Amniotic epithelial cell (primary cell): ENCODE measurements at regions not wholly inside any gene's neighbourhood (a gene's known extent, or its start where the extent isn't known, plus 50 kb on each side); places are given as distances from the start of the nearest gene placed in this dataset.

Experiments used
- DNase-seq: peaks from one replicate; pipeline ENCODE4 v3.0.0-alpha.2; 2010; ENCODE audit warnings: low read depth

DNA sequence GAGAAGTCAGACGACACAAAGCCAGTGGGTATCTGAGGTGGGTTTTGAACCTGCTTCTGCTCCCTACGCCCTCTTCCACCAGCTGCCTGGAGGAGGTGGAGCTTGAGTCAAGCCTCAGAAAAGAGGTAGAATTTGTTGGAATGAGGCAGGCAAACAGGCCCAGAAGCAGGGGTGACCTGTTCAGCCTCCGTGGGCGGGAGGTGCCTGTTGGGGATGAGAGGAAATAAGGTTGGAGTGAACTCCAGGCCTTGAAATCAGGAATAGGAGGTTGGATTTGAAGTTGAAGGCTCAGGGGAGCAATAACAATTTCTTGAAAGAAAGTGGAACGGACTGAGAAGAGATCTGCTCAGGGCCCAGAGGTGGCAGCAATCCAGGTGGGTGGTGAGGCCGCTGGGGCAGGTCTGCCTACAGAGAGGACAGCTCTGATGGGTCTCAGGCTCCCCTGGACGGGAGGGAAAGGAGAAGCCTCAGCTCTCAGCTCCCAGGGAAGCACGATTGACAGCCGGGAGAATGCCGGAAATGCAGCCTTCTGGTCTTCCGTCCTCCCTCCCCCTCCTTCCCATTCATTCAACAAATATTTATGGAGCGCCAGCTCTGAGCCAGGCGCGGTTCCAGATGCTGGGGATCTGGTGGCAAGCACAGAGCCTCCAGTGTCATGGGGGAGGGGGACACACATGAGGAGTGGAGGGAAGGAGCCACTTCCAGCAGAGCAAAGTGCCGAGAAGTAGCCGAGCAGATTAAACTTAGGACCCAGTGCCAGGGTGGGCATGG lies 61.9 kb upstream of the CIBAR2 start:
- peak; percentile 84 for DNase-seq

DNA sequence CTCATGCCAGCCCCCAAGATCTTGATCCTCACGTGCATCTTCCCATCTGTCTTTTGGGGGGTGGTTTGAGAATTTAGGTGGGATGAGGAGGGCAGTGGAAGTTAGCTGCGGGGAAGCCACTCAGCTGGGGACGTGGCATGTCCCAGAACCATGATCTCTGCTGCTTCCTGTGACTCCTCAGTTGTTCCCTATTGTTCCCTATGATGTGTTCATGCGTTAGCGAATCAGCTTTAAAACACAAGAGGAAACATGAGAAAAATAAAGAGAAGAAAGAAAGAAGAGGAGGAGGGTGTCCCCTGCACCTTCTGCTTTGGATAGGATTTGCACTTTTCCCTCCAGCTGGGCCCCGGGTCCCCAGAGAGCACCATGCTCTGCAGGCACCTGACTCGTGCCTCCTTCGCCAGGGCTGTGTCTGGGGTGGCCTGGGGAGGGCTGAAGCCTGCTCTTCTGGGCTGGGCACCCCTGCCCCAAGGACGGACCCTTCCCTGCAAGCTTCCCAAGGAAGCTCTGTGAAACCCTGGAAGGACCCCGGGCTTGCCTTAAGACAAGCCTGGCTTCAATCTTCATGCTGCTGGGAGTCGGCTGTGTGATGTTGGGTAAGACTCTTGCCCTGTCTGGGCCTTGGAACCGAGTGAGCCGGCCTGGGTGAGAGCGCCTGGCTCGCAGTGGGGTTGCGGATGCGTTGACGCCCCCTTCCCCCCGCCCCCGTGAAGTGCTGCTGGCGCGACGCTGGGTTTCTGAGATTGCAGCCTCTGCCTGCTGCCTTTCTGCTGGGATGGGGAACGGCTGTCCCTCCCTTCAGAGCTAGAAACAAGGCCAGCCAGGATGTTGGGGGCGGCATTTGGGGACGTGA lies 62.8 kb upstream of the CIBAR2 start:
- DNase-seq = no peak

DNA sequence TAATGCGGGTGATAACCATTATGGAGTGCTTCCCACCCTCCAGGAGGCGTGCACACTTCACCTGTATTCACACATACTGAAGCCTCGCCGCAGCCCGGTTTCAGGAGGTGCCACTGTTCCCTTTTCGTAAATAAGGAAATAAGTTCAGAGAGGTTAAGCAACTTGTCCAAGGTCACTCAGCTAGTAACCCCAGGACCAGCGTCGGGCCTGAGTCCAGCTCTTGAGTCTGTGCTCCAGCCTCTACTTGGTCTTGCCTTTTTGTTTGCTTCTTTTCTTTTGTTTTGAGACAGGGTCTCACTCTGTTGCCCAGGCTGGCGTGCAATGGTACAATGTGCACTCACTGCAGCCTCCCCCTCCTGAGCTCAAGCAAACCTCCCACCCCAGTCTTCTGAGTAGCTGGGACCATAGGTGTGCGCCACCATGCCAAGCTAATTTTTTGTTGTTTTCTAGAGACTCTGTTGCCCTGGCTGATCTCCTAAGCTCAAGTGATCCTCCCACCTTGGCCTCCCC lies 63.5 kb upstream of the CIBAR2 start:
- DNase-seq = no peak

DNA sequence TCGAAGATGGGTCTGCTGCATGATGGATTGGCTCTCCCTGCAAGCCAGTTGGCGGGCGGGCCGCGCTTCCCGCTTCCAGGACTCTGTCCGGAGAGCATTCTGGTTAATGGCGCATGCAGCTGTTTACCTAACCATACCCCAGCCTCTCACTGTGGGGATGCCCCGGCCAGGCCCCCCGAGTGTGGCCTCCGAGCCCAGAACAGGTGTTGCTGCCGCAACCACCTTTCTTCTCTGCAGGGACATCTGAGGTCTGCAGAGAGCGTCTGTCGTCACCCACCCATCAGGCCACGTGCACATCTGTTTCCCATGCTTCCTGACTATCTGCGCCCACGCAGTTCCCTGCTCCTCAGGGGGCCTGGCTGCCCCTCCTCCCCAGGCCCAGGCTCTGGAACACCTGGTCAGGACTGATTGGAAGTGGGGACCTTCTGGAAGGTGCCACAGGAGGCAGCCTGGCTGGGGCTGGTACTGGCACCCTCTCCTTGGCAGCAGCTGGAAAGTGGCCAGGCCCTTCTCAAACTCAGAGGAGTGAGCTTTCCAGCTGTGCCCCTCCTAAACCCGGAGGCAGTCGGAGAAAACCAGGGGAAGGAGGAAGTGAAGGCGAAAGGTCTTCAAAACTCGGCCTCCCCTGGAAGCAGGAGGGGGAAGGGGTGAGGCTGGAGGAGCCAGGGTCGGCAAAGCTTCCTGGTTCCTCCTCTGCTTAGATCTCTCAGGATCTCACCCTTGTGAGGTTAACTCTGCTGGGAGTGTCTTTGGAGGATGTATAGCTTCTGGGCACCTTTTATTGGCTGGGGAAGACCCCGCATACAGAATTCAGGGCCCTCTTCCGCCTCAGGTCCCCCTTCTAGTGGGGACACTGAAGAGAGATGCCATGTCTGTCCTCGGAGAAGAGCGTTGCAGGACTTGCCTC lies 64.5 kb upstream of the CIBAR2 start:
- DNase-seq = no peak

DNA sequence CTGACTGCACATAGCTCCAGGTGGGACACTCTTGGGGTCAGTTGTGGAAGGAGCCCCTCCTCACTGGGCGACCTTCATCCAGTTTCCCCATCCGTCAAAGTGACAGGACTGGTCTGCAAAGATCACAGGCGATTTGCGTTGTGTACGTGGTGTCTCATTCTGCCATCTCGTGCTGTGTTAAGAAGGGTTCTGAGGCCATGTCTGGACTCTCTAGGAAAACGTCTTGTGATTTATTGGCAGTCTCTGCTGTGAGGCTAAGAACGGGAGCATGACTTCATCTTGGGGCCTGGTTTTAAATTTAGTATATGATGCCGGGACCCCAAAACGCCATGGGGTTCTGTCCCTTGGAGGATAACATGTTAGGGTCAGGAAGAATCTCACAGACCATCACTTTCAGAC lies 65.2 kb upstream of the CIBAR2 start:
- no peak for DNase-seq

DNA sequence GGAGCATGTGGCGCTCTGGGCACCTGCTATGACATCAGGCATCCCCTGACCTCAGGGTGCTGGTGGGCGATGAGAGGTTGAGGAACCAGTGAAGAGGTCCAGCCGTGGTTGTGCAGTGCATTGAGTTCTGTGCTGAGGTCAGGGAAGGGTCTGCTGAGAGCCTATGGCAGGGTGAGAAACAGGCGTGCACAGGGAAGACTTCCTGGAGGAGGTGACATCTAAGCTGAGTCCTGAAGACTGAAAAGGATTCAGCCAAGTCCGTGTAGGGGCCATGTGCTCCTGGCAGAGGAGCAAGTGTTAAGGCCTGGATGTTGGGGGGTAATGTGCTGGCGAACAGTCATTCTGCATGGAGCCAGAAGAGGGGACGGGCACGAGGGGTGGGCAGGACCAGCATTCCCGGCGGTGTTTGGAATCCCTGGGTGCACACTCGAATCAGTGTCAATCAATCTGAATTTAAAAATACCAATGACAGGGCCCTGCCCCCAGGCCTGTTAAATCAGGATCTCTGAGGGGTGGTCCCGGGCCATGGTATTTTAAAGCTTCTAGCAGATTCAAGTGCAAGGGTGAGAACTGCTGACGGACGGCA lies 65.8 kb upstream of the CIBAR2 start:
- DNase-seq = no peak

DNA sequence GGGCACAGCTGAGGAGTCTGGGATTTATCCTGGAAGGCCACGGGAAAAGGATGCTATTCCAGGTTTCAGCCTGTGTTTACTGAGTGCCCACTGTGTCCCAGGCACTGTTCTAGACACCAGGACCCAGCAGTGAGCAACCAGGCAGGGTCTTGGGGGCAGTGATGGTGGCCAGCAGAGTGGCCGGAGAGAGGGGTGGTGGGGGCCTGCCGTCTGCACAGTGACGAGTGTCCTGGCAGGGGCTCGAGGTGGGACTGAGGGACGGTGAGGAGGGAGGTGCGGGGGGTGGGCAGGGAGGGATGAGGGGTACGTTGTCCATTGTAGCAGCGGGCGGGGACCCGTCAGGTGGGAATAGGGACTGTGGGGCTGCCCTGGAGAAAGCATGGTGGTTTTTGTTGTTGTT lies 66.3 kb upstream of the CIBAR2 start:
- DNase-seq = no peak

DNA sequence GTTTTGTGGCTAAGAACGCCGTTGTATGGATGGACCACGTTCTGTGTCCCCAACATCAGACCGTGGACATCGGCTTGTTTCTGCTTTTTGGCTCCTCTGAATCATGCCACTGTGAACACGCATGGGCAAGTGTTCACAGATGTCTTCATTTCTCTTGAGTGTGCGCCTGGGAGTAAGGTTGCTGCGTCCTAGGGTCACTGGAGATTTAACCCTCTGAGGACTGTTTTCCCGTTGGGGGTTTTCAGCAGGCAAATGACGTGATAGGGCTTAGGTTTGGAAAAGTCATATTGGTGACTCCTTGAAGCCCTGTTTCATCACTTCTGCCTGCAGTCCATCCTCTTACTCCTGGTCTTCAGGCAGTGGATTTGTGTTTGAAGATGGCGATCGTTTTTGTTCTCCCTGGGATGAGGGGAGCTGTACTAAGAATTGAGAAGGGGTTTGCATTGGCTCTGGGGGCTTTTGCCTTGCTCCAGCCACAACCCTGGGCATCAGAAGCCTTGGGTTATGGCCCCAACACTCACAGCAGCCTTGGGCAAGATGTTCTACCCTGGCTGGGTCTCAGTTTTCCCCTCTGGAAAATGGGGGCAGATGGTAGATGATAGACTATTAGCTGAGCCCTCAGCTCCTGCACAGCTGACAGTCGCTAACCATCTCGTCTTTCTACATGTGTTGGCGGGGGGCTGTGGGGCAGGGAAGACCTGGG lies 67.2 kb upstream of the CIBAR2 start:
- DNase-seq = no peak

DNA sequence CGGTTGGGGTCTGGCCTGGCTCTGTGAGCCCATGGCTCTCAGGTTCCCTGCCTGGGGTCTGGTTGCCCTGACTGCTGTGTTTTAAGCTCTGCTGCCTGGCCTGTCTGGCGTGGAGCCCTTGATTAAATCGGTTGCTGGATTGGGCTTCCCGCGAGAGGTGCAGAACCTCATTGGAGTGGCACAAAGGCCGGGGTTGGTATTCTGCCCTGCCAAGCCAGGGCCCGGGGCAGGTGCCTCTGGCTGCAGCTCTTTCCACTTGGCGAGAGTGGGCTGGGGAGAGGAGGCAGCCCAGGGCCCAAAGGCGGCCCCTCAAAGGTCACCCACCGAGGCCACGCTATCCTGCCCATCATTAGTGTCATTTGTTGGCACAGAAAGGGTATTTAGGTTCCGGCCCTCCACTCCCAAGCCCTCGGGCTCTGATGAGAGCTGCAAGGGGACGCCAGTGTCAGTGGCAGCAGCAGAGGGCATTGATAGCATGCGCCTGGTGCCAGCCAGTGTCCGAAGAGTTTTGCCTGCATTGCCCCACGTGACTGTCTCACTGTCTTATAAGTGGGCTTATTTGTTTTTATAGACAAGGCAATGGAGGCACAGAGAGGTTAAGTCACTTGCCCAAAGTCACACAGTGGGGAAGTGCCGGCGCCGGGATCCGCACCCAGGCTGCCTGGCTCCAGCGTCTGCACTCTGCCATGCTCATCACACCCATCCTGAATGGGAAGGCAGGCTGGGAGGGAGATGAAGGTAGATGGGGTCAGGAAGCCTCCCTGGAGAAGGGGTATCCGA lies 68.0 kb upstream of the CIBAR2 start:
- no peak for DNase-seq

DNA sequence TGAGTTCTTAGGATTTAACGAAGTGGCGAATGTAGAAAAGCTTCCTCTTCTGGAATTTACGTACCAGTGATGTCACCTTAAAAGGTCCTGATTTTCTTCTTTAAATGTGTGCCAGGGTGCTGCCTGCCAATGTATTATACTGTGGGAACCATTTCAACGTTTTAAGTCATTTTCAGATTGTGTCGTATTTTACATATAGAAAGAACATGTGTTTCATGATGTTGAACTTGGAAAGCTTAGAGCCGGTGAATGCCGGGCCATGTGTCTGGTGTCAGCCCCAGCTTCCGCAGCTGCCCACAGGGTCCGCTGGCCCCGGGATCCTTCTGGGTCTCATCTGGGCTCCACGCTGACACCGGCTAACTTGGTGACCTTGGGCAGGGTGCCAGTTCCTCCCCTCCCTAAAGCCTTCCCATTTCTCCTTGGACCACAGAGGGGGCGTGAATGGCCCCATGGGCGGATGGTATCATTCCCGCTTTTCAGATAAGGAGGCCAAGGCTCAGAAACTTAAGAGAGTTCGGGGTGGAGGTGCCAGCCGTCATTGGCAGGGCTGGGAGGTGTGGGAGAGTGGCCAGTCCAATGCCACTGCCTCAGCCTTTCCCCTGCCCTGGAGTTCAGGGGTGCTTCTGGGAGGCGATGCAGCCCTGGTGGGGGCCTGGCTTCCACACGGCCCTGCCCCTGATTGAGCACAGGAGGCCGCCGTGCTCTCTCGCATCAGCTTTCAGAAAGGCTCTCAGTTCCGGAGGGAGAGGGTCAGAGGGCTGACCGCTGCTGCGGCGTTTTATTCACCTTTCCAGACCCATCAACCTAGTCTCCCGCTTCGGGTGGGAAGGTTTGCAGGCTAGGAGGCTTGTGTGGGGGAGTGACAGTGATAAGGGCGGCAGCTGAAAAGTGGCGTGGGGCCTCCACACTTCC lies 68.8 kb upstream of the CIBAR2 start:
- DNase-seq = no peak

DNA sequence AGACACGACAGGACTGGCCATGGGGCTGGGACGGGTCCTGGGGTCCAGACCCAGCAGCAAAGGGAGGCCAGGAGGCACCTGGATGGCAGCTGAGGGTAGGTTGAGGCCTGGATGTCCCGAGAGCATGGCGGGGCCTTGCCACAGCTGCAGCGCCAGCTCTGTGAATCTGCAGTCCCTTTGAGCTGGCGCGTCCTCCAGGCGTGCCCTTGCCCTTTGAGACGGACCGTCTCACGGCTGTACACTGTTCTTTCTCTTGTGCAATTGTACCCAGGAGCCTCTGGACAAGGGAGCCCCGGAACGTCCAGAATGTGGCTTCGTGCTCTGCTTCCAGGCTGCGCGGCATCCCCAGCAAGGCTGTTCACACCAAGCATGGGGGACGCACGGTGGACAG lies 69.5 kb upstream of the CIBAR2 start:
- no peak for DNase-seq

DNA sequence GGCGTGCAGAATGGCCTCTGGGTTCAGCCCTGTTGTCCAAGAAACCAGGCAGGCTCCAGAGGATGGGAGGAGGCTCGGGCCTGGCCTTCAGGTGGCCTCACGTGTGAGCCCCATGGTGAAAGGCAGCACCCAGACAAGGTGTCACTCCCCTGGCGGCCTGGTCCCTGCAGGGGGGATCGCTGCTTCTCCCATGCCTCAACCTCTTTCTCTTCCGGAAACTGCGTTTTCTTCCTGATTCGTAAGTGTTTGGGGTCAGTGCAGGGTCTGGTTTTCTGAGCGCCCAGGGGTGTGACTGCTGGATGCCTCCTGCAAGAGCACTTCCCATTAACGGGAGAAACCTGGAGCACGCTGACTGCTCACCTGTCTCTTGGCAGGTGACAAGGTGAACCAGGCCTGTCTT lies 70.0 kb upstream of the CIBAR2 start:
- no peak for DNase-seq

DNA sequence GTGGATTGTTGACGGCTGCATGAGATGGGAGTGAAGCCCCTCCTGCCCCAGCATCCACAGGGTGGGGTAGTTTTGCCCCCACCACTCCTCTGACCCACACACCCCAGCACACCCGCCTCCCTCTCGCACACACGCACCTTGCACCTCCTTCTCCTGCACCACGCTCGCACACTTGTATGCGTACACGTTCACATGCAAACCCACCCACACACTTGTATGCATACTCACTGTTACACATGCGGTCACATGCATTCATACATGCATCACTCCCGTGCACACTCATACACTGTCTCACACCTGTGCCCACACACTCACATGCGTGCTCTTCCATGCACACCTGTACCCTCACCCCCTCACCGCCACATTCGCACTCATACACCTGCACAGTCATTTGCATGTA lies 70.5 kb upstream of the CIBAR2 start:
- no peak for DNase-seq

DNA sequence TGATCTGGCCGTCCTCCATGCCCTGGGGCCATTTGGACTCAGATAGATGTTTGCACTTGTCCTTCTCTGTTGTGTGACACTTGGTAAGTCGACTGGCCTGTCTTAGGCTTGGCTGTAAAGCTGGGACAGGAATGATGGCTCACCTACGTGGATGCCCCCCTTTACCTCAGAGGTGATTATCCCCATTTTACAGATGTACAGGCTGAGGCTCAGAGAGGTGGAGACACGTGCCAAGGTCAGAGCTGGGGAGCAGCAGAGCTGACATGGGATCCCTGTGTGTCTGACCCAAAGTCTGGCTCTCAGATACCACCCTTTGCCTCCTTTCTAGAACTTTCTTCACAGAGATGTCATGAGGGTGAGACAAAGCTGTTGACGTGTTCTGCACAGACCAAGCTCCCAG lies 71.3 kb upstream of the CIBAR2 start:
- no peak for DNase-seq

DNA sequence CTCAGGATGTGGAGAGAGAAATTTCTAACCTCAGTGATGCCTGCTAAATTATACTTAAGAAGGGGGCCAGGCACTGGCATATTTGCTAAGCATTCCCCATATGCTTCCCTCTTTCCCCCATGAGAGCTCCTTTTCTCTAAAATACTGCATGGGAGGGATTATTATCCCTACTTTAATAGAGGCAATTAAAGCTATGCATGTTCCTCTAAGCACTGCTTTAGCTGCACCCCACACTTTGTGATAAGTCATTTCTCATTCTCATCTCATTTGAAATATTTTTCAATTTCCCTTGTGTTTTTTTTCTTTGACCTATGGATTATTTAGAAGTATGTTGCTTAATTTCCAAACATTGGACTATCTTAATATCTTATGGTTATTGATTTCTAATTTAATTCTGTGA lies 72.1 kb upstream of the CIBAR2 start:
- no peak for DNase-seq

DNA sequence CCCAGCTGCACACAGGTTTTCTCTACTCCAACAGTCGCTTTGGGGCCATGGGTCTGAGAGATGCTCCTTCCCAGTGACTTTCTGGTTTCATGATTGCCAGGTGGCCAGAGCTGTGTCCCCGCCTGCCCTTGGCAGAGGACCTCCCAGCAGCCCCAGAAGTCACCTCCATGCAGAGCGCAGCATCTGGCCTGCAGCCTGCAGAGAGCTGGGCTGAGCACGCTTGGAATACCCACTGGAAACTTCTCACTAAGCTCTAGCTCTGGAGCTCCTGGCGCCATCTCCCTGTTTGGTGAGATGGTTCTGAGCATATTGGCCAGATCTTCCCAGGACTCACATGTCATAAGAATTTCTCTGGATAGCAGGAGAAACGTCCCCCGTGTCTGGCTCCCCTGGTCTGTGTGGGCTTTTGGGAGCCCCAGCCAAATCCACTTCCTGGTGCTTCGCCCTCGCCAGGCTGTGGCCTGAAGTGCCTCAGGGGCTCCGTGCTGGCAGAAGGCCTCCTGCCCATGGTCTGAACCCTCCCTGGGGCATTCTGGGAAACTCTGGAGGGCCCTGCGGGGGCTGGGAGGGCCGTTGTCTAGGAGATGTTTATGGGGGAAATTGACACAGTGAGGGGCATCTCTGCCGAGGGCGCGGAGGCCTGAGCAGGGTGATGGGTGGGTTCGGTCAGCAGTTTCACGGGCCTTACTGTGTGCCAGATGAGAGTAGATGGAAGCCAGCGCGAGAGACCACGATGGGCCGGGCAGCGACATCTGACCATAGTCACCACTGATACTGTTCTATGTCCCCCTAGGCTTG lies 73.2 kb upstream of the CIBAR2 start:
- DNase-seq = no peak

DNA sequence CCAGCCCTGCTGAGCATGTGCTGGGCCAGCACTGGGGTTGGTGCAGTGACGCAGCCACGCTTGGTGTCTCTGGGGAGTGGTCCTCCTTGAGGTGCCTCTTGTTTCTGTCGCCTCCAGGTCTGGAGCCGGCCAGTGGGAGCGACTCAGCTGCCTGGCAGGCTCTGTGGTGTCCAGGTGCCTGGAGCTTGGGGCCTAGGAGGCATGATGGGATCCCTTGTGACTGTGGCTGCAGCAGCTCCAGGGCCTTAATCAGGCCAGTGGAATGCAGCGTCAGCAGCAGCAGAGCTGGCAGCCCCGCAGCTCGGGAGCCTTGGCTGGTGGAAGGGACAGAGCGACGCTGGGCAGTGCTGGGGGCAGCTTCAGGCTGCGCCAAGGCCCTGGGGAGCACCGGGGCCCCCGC lies 74.7 kb upstream of the CIBAR2 start:
- DNase-seq = peak; percentile 60

DNA sequence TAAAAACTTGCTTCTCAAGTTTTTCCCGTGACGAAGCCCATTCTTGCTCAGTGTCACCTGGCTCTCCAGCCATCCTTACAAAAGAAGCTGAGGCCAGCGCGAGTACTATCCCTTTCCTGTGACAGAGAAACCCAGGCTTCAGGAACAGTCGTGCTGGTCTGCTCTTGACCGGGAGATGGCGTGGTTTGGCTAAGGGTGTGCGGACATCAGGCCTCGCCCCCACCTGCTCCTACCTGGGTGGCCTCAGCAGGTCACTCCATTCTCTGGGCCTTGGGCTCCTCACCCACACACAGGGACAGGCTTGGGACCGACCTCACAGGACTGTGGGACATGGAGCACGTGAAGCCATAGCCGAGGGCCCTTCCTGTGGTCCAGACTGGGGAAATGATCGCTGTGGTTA lies 75.2 kb upstream of the CIBAR2 start:
- no peak for DNase-seq

DNA sequence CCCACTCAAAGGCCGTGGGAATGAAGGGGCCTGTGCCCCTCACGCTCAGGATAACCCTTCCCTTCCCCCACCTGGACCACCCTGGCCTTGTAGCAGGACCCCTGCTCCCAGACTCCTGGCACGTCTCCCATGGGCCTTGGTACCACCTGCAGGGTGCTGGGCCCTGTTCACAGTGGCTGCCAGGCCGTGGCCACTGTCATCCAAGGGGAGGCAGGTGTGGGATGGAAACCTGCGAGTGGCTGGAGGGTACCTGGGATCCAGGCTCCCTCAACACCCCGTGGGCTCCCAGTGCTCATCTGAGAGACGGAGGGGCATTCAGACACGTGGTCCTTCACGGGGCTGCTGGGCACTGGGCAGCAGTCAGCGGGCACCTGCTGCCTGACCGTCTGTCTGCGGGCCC lies 75.6 kb upstream of the CIBAR2 start:
- DNase-seq = no peak
